HG02610 (cell line): ENCODE measurements at regions not wholly inside any gene's neighbourhood (a gene's known extent, or its start where the extent isn't known, plus 50 kb on each side); places are given as distances from the start of the nearest gene placed in this dataset.
A peak's percentile ranks its signal among the peaks of the same experiment; 100 is the strongest.

ENCODE experiments used
- ATAC-seq: cut with Tn5 transposase; IDR thresholded peaks from one replicate; pipeline ENCODE4 v1.9.1; 2021; ENCODE audit warnings: mild to moderate bottlenecking, moderate library complexity; ENCODE audit not compliant: unreplicated experiment

- ATAC-seq, result no peak
Observed at GRCh38 chr12:72082986-72083820, 144.6 kb downstream of the TPH2 start.

- no peak for ATAC-seq
Observed at GRCh38 chr12:72084061-72084460, 145.4 kb downstream of the TPH2 start.

- no peak for ATAC-seq
Observed at GRCh38 chr12:72084880-72085279, 146.2 kb downstream of the TPH2 start.

GRCh38 chr12:72089678-72090077 lies 151.0 kb downstream of the TPH2 start:
- no peak for ATAC-seq

GRCh38 chr12:72093424-72093823 lies 154.8 kb downstream of the TPH2 start:
- no peak for ATAC-seq

GRCh38 chr12:72093930-72094329 lies 155.3 kb downstream of the TPH2 start:
- ATAC-seq, result no peak

GRCh38 chr12:72094490-72094889 lies 155.8 kb downstream of the TPH2 start:
- ATAC-seq, result no peak

- no peak for ATAC-seq
Observed at GRCh38 chr12:72095025-72095424, 156.4 kb downstream of the TPH2 start.

- no peak for ATAC-seq
Observed at GRCh38 chr12:72098622-72099021, 160.0 kb downstream of the TPH2 start.

- no peak for ATAC-seq
Observed at GRCh38 chr12:72100854-72101253, 162.2 kb downstream of the TPH2 start.

GRCh38 chr12:72102150-72102549 lies 163.5 kb downstream of the TPH2 start:
- no peak for ATAC-seq

GRCh38 chr12:72105849-72106248 lies 166.3 kb upstream of the TRHDE start:
- ATAC-seq, result no peak

GRCh38 chr12:72110937-72111650 lies 161.1 kb upstream of the TRHDE start:
- no peak for ATAC-seq

GRCh38 chr12:72111706-72112105 lies 160.5 kb upstream of the TRHDE start:
- ATAC-seq, result no peak

- ATAC-seq, result peak; percentile 75
Observed at GRCh38 chr12:72133497-72134055, 138.6 kb upstream of the TRHDE start.

- ATAC-seq, result no peak
Observed at GRCh38 chr12:72134246-72135020, 137.7 kb upstream of the TRHDE start.

- no peak for ATAC-seq
Observed at GRCh38 chr12:72135021-72135301, 137.2 kb upstream of the TRHDE start.

- ATAC-seq, result no peak
Observed at GRCh38 chr12:72136792-72137191, 135.4 kb upstream of the TRHDE start.

GRCh38 chr12:72139411-72139810 lies 132.8 kb upstream of the TRHDE start:
- ATAC-seq, result no peak

GRCh38 chr12:72141381-72141780 lies 130.8 kb upstream of the TRHDE start:
- peak; percentile 97 for ATAC-seq

- no peak for ATAC-seq
Observed at GRCh38 chr12:72144553-72144952, 127.6 kb upstream of the TRHDE start.
